Kidney epithelial cell (primary cell): ENCODE measurements at regions not wholly inside any gene's neighbourhood (a gene's known extent, or its start where the extent isn't known, plus 50 kb on each side); places are given as distances from the start of the nearest gene placed in this dataset.

ENCODE experiments used
- DNase-seq: peaks from one replicate; pipeline ENCODE4 v3.0.0-alpha.2; 2010; ENCODE audit warnings: low read depth
- H3K27me3 ChIP-seq: 2 replicates; pipeline ENCODE4 v1.6.0; 2011; ENCODE audit warnings: low read length; ENCODE audit not compliant: control insufficient read depth, insufficient read depth
- H3K36me3 ChIP-seq: 2 replicates; pipeline ENCODE4 v1.5.1; 2011; ENCODE audit warnings: low read length; ENCODE audit not compliant: control insufficient read depth, insufficient read depth
- H3K4me3 ChIP-seq: 2 replicates; pipeline ENCODE4 v1.5.1; 2011; ENCODE audit warnings: low read depth, mild to moderate bottlenecking, control low read depth, low read length
- TF ChIP-seq, protein P1 (sequence below): IDR thresholded peaks from 2 replicates; pipeline ENCODE4 v1.5.1; 2011; ENCODE audit warnings: mild to moderate bottlenecking, moderate library complexity, low read length, control low read depth, inconsistent platforms; ENCODE audit not compliant: insufficient read depth, poor library complexity, severe bottlenecking

DNA sequence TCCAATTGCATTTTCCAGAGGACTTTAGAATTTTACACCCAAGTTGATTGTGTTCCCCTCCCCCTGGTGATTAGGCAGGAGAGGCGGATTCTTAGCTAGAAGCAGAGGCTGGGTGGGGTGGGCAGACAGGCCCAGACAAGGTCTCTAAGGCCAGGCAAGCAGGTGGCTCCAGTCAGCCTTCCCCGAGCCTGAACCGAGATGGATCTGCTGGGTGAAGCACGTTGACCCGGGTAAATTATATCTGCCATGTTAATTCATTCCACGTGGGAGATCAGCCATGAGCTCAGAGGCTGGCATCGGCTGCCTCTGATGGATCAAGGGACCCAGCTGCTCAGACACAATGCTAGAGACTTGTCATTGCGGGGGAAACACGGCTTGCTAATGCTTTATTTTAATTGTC, 159.5 kb upstream of the MAFB start:
- no peak for DNase-seq

DNA sequence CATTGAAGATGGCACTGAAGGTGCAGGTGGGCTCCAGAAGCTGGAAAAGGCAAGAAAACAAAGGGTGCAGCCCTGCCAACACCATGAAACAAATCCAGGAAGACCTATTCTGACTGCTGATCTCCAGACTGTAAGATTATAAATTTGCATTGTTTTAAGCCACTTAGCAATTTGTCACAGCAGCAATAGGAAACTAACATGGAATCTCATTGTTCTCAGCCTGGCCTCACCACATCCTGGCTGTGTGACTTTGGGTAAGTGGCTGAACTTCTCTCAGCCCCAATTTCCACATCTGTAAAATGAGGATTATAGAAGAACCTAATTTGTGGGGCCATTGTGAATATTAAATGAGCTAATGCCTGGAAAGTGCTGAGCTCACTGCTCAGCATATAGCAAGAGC, 160.4 kb upstream of the MAFB start:
- DNase-seq, result no peak
- Histone ChIP-seq H3K36me3 (no peaks in the 10 kb centered on the region), H3K27me3 (no peaks in the 10 kb centered on the region), H3K4me3 (no peak overlapping the region)
- TF ChIP-seq, protein P1, sequence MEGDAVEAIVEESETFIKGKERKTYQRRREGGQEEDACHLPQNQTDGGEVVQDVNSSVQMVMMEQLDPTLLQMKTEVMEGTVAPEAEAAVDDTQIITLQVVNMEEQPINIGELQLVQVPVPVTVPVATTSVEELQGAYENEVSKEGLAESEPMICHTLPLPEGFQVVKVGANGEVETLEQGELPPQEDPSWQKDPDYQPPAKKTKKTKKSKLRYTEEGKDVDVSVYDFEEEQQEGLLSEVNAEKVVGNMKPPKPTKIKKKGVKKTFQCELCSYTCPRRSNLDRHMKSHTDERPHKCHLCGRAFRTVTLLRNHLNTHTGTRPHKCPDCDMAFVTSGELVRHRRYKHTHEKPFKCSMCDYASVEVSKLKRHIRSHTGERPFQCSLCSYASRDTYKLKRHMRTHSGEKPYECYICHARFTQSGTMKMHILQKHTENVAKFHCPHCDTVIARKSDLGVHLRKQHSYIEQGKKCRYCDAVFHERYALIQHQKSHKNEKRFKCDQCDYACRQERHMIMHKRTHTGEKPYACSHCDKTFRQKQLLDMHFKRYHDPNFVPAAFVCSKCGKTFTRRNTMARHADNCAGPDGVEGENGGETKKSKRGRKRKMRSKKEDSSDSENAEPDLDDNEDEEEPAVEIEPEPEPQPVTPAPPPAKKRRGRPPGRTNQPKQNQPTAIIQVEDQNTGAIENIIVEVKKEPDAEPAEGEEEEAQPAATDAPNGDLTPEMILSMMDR, result no peak

More for the DNA sequence above, 159.5 kb upstream of the MAFB start:
- H3K27me3 ChIP-seq, result no peaks in the 10 kb centered on the region
- H3K4me3 ChIP-seq, result no peak overlapping the region
- no peaks in the 10 kb centered on the region for H3K36me3 ChIP-seq
- TF ChIP-seq, protein P1, result no peak

DNA sequence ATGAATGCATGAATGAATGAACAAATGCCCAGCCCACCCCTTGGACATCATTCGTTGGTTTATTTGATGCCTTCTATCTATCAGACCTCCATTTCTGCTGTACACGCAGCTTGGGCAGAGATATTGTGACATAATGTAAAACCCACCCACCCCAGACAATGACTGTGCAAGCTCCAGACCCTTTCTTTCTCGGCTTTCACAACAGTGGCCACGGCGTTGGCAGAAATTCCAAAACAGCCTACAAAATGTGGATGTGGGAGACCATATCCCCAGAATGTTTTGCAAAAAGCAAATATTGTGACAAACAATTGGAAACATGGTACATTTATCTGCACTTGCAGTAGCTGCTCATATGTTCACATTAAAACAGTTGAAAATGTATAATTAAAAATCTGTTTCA, 162.0 kb upstream of the MAFB start:
- Histone ChIP-seq H3K36me3 (no peaks in the 10 kb centered on the region), H3K27me3 (no peaks in the 10 kb centered on the region), H3K4me3 (no peak overlapping the region)
- no peak for DNase-seq
- TF ChIP-seq, protein P1, result no peak

- no peak overlapping the region for H3K4me3 ChIP-seq
- TF ChIP-seq, protein P1, result no peak
- H3K36me3 ChIP-seq, result no peaks in the 10 kb centered on the region
- H3K27me3 ChIP-seq, result no peaks in the 10 kb centered on the region
- no peak for DNase-seq
Observed at GRCh38 chr20:40855269-40855668, 166.2 kb upstream of the MAFB start.

DNA sequence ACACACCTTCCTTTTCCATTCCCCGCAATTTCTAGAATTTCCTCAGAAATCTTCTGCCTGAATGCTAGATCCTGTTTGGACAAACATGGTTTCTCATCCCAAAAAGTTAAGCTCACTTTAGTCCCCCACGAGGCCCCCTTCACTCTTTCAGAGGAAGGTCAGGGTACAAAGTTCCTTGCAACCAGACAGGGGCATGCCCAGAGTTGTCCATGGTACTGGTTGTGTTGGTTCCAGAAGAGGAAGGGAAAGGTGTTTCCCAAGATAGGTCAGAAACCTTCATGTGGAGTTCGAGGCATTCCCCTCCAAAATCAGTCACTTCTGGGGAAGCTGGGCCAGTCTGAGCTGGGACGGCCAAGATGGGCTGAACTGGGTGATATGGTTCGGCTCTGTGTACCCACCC, 167.6 kb upstream of the MAFB start:
- no peak for DNase-seq

GRCh38 chr20:40860487-40860902, 168.1 kb upstream of the TOP1 start:
- TF ChIP-seq, protein P1, result no peak
- Histone ChIP-seq H3K27me3 (no peaks in the 10 kb centered on the region), H3K36me3 (no peaks in the 10 kb centered on the region), H3K4me3 (no peak overlapping the region)
- DNase-seq, result no peak

More for the DNA sequence above, 167.6 kb upstream of the MAFB start:
- H3K4me3 ChIP-seq, result no peak overlapping the region
- TF ChIP-seq, protein P1, result no peak
- no peaks in the 10 kb centered on the region for H3K36me3 ChIP-seq
- no peaks in the 10 kb centered on the region for H3K27me3 ChIP-seq
